ENCODE measurements at regions not wholly inside any gene's neighbourhood (a gene's known extent, or its start where the extent isn't known, plus 50 kb on each side); places are given as distances from the start of the nearest gene placed in this dataset.

- TF ChIP-seq POLR2A (IDR thresholded peaks at IDR 0.05), result no peak
- no peak for TF ChIP-seq CTCF (IDR thresholded peaks at IDR 0.05)
- no peak for TF ChIP-seq EP300 (IDR thresholded peaks at IDR 0.05)
- Histone ChIP-seq H3K36me3 (no peaks in the 10 kb centered on the region), H3K27ac (no peak overlapping the region), H3K27me3 (no peaks in the 10 kb centered on the region), H3K4me3 (no peak overlapping the region), H3K9me3 (no peaks in the 10 kb centered on the region), H3K4me1 (peaks cover 0 to 12% (median 4%) of the 10 kb centered on the region in 4 donors)
- no peak for DNase-seq (ENCODE audit: low spot score in 2 of 2)
Observed at GRCh38 chr7:87007038-87007437, 52.4 kb downstream of the ELAPOR2 start.

GRCh38 chr7:87004956-87005355 is 54.5 kb downstream of the ELAPOR2 start:
- no peak for DNase-seq (ENCODE audit: low spot score in 2 of 2)
- H3K27ac ChIP-seq, result no peak overlapping the region
- TF ChIP-seq CTCF (IDR thresholded peaks at IDR 0.05), result no peak
- TF ChIP-seq POLR2A (IDR thresholded peaks at IDR 0.05), result no peak
- no peak for TF ChIP-seq EP300 (IDR thresholded peaks at IDR 0.05)
- H3K4me3 ChIP-seq, result no peak overlapping the region
- peaks cover 0 to 26% (median 7%) of the 10 kb centered on the region in 4 donors for H3K4me1 ChIP-seq
- H3K36me3 ChIP-seq, result no peaks in the 10 kb centered on the region
- no peaks in the 10 kb centered on the region for H3K9me3 ChIP-seq
- 80 to 94% methylated on average over 1 of the region's 1 CpG for WGBS, 2 donors
- H3K27me3 ChIP-seq, result no peaks in the 10 kb centered on the region

GRCh38 chr7:87003872-87004798 is 55.3 kb downstream of the ELAPOR2 start:
- Histone ChIP-seq H3K4me1 (peaks cover 0 to 26% (median 7%) of the 10 kb centered on the region in 4 donors), H3K4me3 (peak overlapping the region in 1 of 4 donors; percentile 23), H3K27ac (peak overlapping the region in 1 of 4 donors; percentile 23), H3K9me3 (no peaks in the 10 kb centered on the region), H3K27me3 (no peaks in the 10 kb centered on the region), H3K36me3 (no peaks in the 10 kb centered on the region)
- DNase-seq (ENCODE audit: low spot score in 2 of 2), result no peak
- TF ChIP-seq EP300 (IDR thresholded peaks at IDR 0.05) (no peak), CTCF (IDR thresholded peaks at IDR 0.05) (no peak), POLR2A (IDR thresholded peaks at IDR 0.05) (no peak)
- 46% methylated on average over 9 of the region's 9 CpGs for WGBS, 2 donors

GRCh38 chr7:87001214-87001613 is 58.2 kb downstream of the ELAPOR2 start:
- 65 to 79% methylated on average over 2 of the region's 2 CpGs for WGBS, 2 donors

More at GRCh38 chr7:87001214-87001613, 58.2 kb downstream of the ELAPOR2 start:
- Histone ChIP-seq H3K36me3 (no peaks in the 10 kb centered on the region), H3K27me3 (no peaks in the 10 kb centered on the region), H3K27ac (no peak overlapping the region), H3K4me3 (no peak overlapping the region), H3K4me1 (peaks cover 0 to 26% (median 7%) of the 10 kb centered on the region in 4 donors), H3K9me3 (no peaks in the 10 kb centered on the region)
- TF ChIP-seq POLR2A (IDR thresholded peaks at IDR 0.05) (no peak), CTCF (IDR thresholded peaks at IDR 0.05) (no peak), EP300 (IDR thresholded peaks at IDR 0.05) (no peak)
- DNase-seq (ENCODE audit: low spot score in 2 of 2), result no peak
